ENCODE measurements at regions not wholly inside any gene's neighbourhood (a gene's known extent, or its start where the extent isn't known, plus 50 kb on each side); places are given as distances from the start of the nearest gene placed in this dataset.

GRCh38 chr9:87271696-87272477 is 225.8 kb upstream of the DAPK1 start:
- H3K9me1 ChIP-seq (replicated peaks; ENCODE audit: control insufficient read depth, extremely low read depth, insufficient read depth, low read length) = no peaks in the 10 kb centered on the region
- dilution Hi-C loops (cut with MboI; ENCODE audit: extremely low pct_ligation_motif_present, low sequenced_read_pairs) = no loop called here
- H3K4me2 ChIP-seq (ENCODE audit: insufficient read depth, low read length) = no peak overlapping the region
- no peak overlapping the region for H3K27ac ChIP-seq (ENCODE audit: insufficient read depth, low read depth, low read length)
- POLR2A ChIA-PET = no interaction called here
- H3K9me3 ChIP-seq (replicated peaks; ENCODE audit: control insufficient read depth, insufficient read depth, low read length) = no peaks in the 10 kb centered on the region
- H4K20me1 ChIP-seq (replicated peaks; ENCODE audit: control insufficient read depth, extremely low read depth, insufficient read depth, low read length) = no peaks in the 10 kb centered on the region
- intact Hi-C loops (cut with micrococcal nuclease) = loop anchor here (10.0 kb wide), 1 partner anchor 327 kb away; the partner anchor contains the start of gene GAS1
- peaks cover 11% of the 10 kb centered on the region for H3K4me1 ChIP-seq (ENCODE audit: control insufficient read depth, extremely low read depth, insufficient read depth, low read length)
- CTCF ChIA-PET = no interaction called here
- H3K36me3 ChIP-seq (ENCODE audit: control insufficient read depth in 2 of 2, extremely low read depth in 1 of 2, insufficient read depth in 2 of 2, low read length in 2 of 2) = no peaks in the 10 kb centered on the region
- TF ChIP-seq JUN (IDR thresholded peaks at IDR 0.05; ENCODE audit: borderline replicate concordance, insufficient read depth, insufficient read length, low read depth) (no peak), EZH2 (IDR thresholded peaks at IDR 0.05; ENCODE audit: borderline replicate concordance, low read depth, low read length, severe bottlenecking) (no peak), MYC (IDR thresholded peaks at IDR 0.05; ENCODE audit: low read depth, low read length) (no peak), POLR2A (IDR thresholded peaks at IDR 0.05; ENCODE audit: low read depth, low read length) (no peak), POLR2AphosphoS5 (IDR thresholded peaks at IDR 0.05; ENCODE audit: insufficient read depth, low read depth, low read length) (no peak), FOS (IDR thresholded peaks at IDR 0.05; ENCODE audit: borderline replicate concordance, insufficient read depth, low read length) (no peak), CTCF (IDR thresholded peaks at IDR 0.05; ENCODE audit: extremely low read depth in 1 of 2, insufficient read depth in 1 of 2, low read depth in 1 of 2, low read length in 2 of 2) (no peak), GATA2 (IDR thresholded peaks at IDR 0.05; ENCODE audit: insufficient read depth, insufficient read length, low read depth, low read length) (no peak)
- TF ChIP-seq, protein P1, sequence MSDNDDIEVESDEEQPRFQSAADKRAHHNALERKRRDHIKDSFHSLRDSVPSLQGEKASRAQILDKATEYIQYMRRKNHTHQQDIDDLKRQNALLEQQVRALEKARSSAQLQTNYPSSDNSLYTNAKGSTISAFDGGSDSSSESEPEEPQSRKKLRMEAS (IDR thresholded peaks at IDR 0.05; ENCODE audit: insufficient read depth, insufficient read length) = no peak
- no TSS peak for BruUV-seq (replicated peaks)
- no peak for DNase-seq (ENCODE audit: low read depth, low spot score)
- H3K27me3 ChIP-seq (ENCODE audit: control insufficient read depth in 2 of 2, insufficient read depth in 2 of 2, low read length in 2 of 2) = no peaks in the 10 kb centered on the region
- no peak overlapping the region for H3K4me3 ChIP-seq (replicated peaks in 1 of 3; ENCODE audit: insufficient read depth in 1 of 3, low read depth in 1 of 3, low read length in 3 of 3)
- no peak overlapping the region for H2AFZ ChIP-seq (ENCODE audit: low read depth, low read length)
- no peaks in the 10 kb centered on the region for H3K79me2 ChIP-seq (ENCODE audit: control insufficient read depth, insufficient read depth, low read length)
- no peak overlapping the region for H3K9ac ChIP-seq (replicated peaks; ENCODE audit: extremely low read depth, insufficient read depth, low read length)
- FAIRE-seq = no peak

Data from endothelial cell of umbilical vein (primary cell).